ENCODE measurements at regions not wholly inside any gene's neighbourhood (a gene's known extent, or its start where the extent isn't known, plus 50 kb on each side); places are given as distances from the start of the nearest gene placed in this dataset.

GRCh38 chr6:164195278-164195941 lies 780.9 kb downstream of the QKI start:
- DNase-seq: no peak

- no peak for DNase-seq
These were observed 774.3 kb downstream of the QKI start for GRCh38 chr6:164188861-164189260.

- DNase-seq: no peak
These were observed 771.0 kb downstream of the QKI start for GRCh38 chr6:164185471-164185871.

- no peak for DNase-seq
These were observed 769.9 kb downstream of the QKI start for GRCh38 chr6:164184410-164184809.

- DNase-seq: no peak
These were observed 769.1 kb downstream of the QKI start for GRCh38 chr6:164183556-164184123.

- DNase-seq: no peak
These were observed 764.3 kb downstream of the QKI start for GRCh38 chr6:164178679-164179332.

- DNase-seq: no peak
These were observed 754.8 kb downstream of the QKI start for GRCh38 chr6:164169355-164169754.

GRCh38 chr6:164168595-164168994 lies 754.1 kb downstream of the QKI start:
- DNase-seq: no peak

GRCh38 chr6:164167873-164168405 lies 753.4 kb downstream of the QKI start:
- DNase-seq: no peak

- DNase-seq: no peak
These were observed 752.5 kb downstream of the QKI start for GRCh38 chr6:164166996-164167395.

GRCh38 chr6:164166515-164166914 lies 752.0 kb downstream of the QKI start:
- DNase-seq: no peak

- DNase-seq: no peak
These were observed 750.4 kb downstream of the QKI start for GRCh38 chr6:164164876-164165275.

GRCh38 chr6:164163239-164163638 lies 748.7 kb downstream of the QKI start:
- no peak for DNase-seq

- DNase-seq: no peak
These were observed 744.5 kb downstream of the QKI start for GRCh38 chr6:164159061-164159460.

GRCh38 chr6:164154588-164154987 lies 740.1 kb downstream of the QKI start:
- no peak for DNase-seq

- no peak for DNase-seq
These were observed 738.1 kb downstream of the QKI start for GRCh38 chr6:164152611-164153010.

- no peak for DNase-seq
These were observed 736.9 kb downstream of the QKI start for GRCh38 chr6:164151161-164152120.

- no peak for DNase-seq
These were observed 735.7 kb downstream of the QKI start for GRCh38 chr6:164150232-164150631.

GRCh38 chr6:164148788-164149187 lies 734.3 kb downstream of the QKI start:
- no peak for DNase-seq

GRCh38 chr6:164144316-164144715 lies 729.8 kb downstream of the QKI start:
- no peak for DNase-seq

GRCh38 chr6:164142322-164142721 lies 727.8 kb downstream of the QKI start:
- no peak for DNase-seq

GRCh38 chr6:164135511-164136132 lies 721.1 kb downstream of the QKI start:
- no peak for DNase-seq

GRCh38 chr6:164133095-164133494 lies 718.6 kb downstream of the QKI start:
- no peak for DNase-seq
